ENCODE measurements at regions not wholly inside any gene's neighbourhood (a gene's known extent, or its start where the extent isn't known, plus 50 kb on each side); places are given as distances from the start of the nearest gene placed in this dataset.

- H3K4me3 ChIP-seq (ENCODE audit: low read depth, low read length), result no peak overlapping the region
- TF ChIP-seq POLR2A (IDR thresholded peaks at IDR 0.05; ENCODE audit: extremely low read depth, insufficient read length), result no peak
- TF ChIP-seq CTCF (IDR thresholded peaks at IDR 0.05; ENCODE audit: low read depth, low read length), result no peak
- no peak for TF ChIP-seq MYC (IDR thresholded peaks at IDR 0.05; ENCODE audit: low read depth, low read length)
- TF ChIP-seq, protein P1, sequence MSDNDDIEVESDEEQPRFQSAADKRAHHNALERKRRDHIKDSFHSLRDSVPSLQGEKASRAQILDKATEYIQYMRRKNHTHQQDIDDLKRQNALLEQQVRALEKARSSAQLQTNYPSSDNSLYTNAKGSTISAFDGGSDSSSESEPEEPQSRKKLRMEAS (IDR thresholded peaks at IDR 0.05; ENCODE audit: low read depth, low read length), result no peak
- no peak for DNase-seq (ENCODE audit: low read depth)
These were observed 57.5 kb upstream of the LMCD1 start for GRCh38 chr3:8443829-8444791.

DNA sequence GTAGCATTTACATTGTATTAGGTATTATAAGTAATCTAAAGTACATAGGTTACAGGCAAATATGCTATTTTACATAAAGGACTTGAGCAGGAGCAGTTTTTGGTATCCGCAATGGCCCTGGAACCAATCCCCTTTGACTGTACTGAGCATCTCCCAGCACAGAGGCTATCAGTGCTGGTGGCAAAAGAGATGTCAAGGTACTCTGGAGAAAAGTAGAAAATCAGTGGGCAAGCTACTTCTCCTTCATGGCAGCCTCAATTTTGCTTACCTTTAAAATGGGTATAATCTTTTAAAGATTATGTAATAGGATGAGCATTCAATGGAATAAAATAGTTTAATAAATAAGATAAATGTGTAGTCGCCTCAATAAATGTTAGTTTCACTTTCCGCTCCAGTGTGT is 56.7 kb upstream of the LMCD1 start:
- no peak overlapping the region for H3K4me3 ChIP-seq (ENCODE audit: low read depth, low read length)
- no peak for DNase-seq (ENCODE audit: low read depth)
- TF ChIP-seq, protein P1 (IDR thresholded peaks at IDR 0.05; ENCODE audit: low read depth, low read length), result no peak
- TF ChIP-seq POLR2A (IDR thresholded peaks at IDR 0.05; ENCODE audit: extremely low read depth, insufficient read length), result no peak
- no peak for TF ChIP-seq CTCF (IDR thresholded peaks at IDR 0.05; ENCODE audit: low read depth, low read length)
- TF ChIP-seq MYC (IDR thresholded peaks at IDR 0.05; ENCODE audit: low read depth, low read length), result no peak

DNA sequence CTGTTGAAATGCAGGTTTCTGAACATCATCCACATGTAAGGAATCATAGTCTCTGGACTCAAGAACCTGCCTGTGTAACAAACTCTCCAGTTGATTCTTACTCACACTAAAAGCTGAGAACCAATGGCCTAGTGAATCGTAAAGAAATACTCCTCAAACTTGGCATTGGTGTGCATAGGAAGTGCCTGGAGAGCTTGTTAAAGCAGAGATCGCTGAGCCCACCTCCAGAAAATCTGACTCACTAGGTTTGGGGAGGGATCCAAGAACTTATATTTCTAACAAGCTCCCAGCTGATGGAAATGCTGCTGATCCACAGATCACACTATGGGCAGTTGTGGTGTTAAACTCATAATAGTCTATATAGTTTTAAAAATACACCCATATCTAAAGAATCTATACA is 55.8 kb upstream of the LMCD1 start:
- TF ChIP-seq POLR2A (IDR thresholded peaks at IDR 0.05; ENCODE audit: extremely low read depth, insufficient read length) (no peak), MYC (IDR thresholded peaks at IDR 0.05; ENCODE audit: low read depth, low read length) (no peak), CTCF (IDR thresholded peaks at IDR 0.05; ENCODE audit: low read depth, low read length) (no peak)
- TF ChIP-seq, protein P1 (IDR thresholded peaks at IDR 0.05; ENCODE audit: low read depth, low read length), result no peak
- DNase-seq (ENCODE audit: low read depth), result no peak
- no peak overlapping the region for H3K4me3 ChIP-seq (ENCODE audit: low read depth, low read length)

DNA sequence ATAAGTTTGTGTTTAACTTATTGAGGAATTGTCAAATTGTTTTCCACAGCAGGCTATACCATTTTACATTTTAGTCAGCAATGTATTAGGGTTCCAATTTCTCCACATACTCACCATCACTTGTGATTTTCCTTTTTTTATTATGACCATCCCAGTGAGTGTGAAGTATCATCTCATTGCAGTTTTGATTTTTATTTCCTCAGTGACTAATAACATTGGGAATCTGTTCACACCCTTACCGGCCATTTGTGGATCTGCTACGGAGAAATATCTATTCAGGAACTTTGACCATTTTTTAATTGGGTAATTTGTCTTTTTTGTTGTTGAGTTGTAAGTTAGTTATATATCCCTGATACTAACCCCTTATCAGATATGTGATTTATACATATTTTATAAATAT is 54.8 kb upstream of the LMCD1 start:
- no peak for TF ChIP-seq CTCF (IDR thresholded peaks at IDR 0.05; ENCODE audit: low read depth, low read length)
- TF ChIP-seq, protein P1 (IDR thresholded peaks at IDR 0.05; ENCODE audit: low read depth, low read length), result no peak
- no peak overlapping the region for H3K4me3 ChIP-seq (ENCODE audit: low read depth, low read length)
- DNase-seq (ENCODE audit: low read depth), result no peak

DNA sequence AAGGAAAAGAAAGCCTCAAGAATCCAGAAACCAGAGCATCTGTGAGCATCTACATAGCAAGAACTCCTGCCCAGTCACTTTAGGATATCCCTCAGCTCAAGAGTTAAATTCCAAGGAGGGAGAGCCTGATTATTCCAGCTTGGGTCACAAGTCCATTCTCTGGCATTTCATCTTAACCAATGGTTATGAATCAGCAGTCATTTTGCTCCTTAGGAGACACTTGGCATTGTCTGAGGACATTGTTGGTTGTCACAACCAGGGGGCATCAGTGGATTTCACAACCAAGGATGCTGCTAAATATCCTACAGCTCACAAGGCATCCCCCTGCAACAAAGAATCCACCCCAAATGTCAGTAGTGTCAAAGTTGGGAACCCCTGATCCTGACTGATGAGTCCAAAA is 51.0 kb upstream of the LMCD1 start:
- DNase-seq (ENCODE audit: low read depth), result no peak
- TF ChIP-seq POLR2A (IDR thresholded peaks at IDR 0.05; ENCODE audit: extremely low read depth, insufficient read length), result no peak
- no peak for TF ChIP-seq MYC (IDR thresholded peaks at IDR 0.05; ENCODE audit: low read depth, low read length)
- TF ChIP-seq, protein P1 (IDR thresholded peaks at IDR 0.05; ENCODE audit: low read depth, low read length), result no peak
- no peak overlapping the region for H3K4me3 ChIP-seq (ENCODE audit: low read depth, low read length)

DNA sequence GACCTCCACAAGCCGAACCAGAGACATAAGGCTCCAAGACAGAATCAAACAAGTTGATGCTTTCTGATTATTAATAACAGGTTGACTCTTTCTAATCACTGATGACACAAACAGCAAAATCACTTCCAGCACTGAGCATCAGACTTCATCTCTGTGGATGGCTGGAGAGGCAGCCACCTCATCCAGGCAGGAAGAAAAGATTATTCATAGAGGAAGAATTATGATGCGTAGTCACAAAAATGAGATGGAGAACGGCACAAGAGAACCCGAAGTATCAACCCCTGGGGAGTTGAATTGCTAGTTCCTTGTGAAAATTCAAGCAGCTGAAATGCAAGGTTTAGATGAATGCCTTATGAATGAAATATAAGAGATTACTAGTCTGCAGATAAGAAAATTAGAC is 49.9 kb upstream of the LMCD1 start:
- no peak for DNase-seq (ENCODE audit: low read depth)
- no peak for TF ChIP-seq POLR2A (IDR thresholded peaks at IDR 0.05; ENCODE audit: extremely low read depth, insufficient read length)
- TF ChIP-seq MYC (IDR thresholded peaks at IDR 0.05; ENCODE audit: low read depth, low read length), result no peak
- TF ChIP-seq CTCF (IDR thresholded peaks at IDR 0.05; ENCODE audit: low read depth, low read length), result no peak
- TF ChIP-seq, protein P1 (IDR thresholded peaks at IDR 0.05; ENCODE audit: low read depth, low read length), result no peak
- H3K4me3 ChIP-seq (ENCODE audit: low read depth, low read length), result no peak overlapping the region

Measured in NB4 (cell line).